ENCODE measurements at regions not wholly inside any gene's neighbourhood (a gene's known extent, or its start where the extent isn't known, plus 50 kb on each side); places are given as distances from the start of the nearest gene placed in this dataset.

GRCh38 chr22:48452766-48453165, 1374.9 kb downstream of the BRD1 start:
- no peak for DNase-seq (ENCODE audit: extremely low read depth, low read depth)
- TF ChIP-seq CTCF (IDR thresholded peaks at IDR 0.05; ENCODE audit: low read depth, low read length, missing control alignments) = no peak
- no peak overlapping the region for H3K4me3 ChIP-seq (replicated peaks; ENCODE audit: low read depth, low read length)

- DNase-seq (ENCODE audit: extremely low read depth, low read depth) = no peak
- no peak for TF ChIP-seq CTCF (IDR thresholded peaks at IDR 0.05; ENCODE audit: low read depth, low read length, missing control alignments)
- H3K4me3 ChIP-seq (replicated peaks; ENCODE audit: low read depth, low read length) = no peak overlapping the region
Observed at GRCh38 chr22:48451891-48452290, 1375.8 kb downstream of the BRD1 start.

GRCh38 chr22:48450188-48450825, 1377.4 kb downstream of the BRD1 start:
- no peak for TF ChIP-seq CTCF (IDR thresholded peaks at IDR 0.05; ENCODE audit: low read depth, low read length, missing control alignments)
- no peak for DNase-seq (ENCODE audit: extremely low read depth, low read depth)
- no peak overlapping the region for H3K4me3 ChIP-seq (replicated peaks; ENCODE audit: low read depth, low read length)

GRCh38 chr22:48449466-48450187, 1378.0 kb downstream of the BRD1 start:
- no peak for TF ChIP-seq CTCF (IDR thresholded peaks at IDR 0.05; ENCODE audit: low read depth, low read length, missing control alignments)
- DNase-seq (ENCODE audit: extremely low read depth, low read depth) = no peak
- no peak overlapping the region for H3K4me3 ChIP-seq (replicated peaks; ENCODE audit: low read depth, low read length)

GRCh38 chr22:48448821-48449220, 1378.9 kb downstream of the BRD1 start:
- TF ChIP-seq CTCF (IDR thresholded peaks at IDR 0.05; ENCODE audit: low read depth, low read length, missing control alignments) = no peak
- DNase-seq (ENCODE audit: extremely low read depth, low read depth) = no peak
- no peak overlapping the region for H3K4me3 ChIP-seq (replicated peaks; ENCODE audit: low read depth, low read length)

GRCh38 chr22:48445113-48445827, 1382.4 kb downstream of the BRD1 start:
- no peak overlapping the region for H3K4me3 ChIP-seq (replicated peaks; ENCODE audit: low read depth, low read length)
- no peak for DNase-seq (ENCODE audit: extremely low read depth, low read depth)
- no peak for TF ChIP-seq CTCF (IDR thresholded peaks at IDR 0.05; ENCODE audit: low read depth, low read length, missing control alignments)
